Right renal pelvis (tissue), 4 donors: ENCODE measurements at regions not wholly inside any gene's neighbourhood (a gene's known extent, or its start where the extent isn't known, plus 50 kb on each side); places are given as distances from the start of the nearest gene placed in this dataset.

Source experiments
- DNase-seq, 4 donors: peaks; one replicate each; pipeline ENCODE4 v3.0.0-alpha.2; 2013; ENCODE audit warnings: low read depth in 4 of 4, low spot score in 3 of 4, missing footprints in 1 of 4

DNA sequence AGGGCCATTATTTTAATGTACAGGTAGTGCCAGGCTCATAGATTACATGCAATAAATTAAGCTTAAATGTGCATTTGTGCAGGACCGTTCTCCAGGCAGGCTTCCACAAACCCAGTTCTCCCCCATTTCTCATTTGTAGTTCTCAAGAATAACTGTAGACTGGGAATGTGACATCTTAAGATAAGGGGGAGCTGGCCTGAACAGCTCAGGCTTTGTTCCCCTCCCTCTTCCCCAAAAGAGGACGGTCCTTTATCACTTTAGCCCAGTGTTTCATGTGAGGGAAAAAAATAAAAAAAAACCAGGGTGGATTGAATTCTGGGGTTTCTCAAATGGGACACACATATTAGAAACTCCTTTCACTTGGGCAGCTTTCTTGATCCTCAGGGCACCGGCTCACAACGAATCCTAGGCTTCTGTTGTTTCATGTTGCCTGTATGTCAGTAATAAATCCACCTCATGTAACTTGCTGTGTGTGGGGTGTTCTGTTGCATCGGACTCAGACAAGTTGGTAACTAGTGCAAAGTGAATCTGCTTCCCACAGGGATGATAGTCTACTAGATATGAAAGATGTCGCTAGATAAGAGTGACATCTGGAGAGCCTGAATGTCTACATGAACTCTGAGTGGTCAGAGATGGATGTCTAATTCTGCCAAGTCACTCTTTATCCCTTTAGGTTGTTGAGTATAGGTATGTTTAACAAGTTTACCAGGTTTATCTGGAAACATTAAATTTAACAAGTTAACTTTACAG is 2030.6 kb upstream of the NUDT12 start:
- DNase-seq = no peak

DNA sequence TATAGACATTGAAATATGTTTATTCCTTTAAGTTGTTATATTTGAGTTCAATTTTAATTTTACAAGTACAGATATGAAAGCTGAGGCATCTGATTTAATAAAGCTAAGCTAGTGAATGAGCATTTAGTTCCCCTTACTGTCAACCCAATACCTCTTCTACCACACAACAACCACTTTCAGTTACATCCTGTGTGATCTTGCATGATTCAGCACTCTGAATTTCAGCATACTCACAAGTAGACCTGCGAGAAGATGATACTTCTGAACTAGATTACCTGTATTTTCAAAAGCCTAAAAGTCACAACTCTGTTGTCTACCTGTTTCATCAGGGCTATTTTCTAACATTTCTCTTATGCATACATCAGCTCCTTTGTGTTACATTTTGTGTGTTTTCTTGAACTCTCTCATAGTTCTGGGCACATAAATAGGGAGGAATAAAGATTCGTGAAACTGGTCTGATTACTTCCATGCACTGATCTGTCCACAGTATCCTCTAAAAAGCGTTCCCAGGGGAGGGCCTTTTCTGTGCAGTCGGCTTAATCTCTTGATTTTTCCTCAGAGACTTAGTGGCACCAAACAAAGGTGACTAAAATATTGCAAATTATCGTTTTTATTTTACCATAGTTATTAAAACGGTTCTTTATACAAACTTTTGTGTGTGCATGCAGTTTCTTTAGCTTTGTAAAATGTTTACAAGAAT is 2025.5 kb upstream of the NUDT12 start:
- DNase-seq = no peak

GRCh38 chr5:105581988-105582690 is 2019.5 kb upstream of the NUDT12 start:
- no peak for DNase-seq

DNA sequence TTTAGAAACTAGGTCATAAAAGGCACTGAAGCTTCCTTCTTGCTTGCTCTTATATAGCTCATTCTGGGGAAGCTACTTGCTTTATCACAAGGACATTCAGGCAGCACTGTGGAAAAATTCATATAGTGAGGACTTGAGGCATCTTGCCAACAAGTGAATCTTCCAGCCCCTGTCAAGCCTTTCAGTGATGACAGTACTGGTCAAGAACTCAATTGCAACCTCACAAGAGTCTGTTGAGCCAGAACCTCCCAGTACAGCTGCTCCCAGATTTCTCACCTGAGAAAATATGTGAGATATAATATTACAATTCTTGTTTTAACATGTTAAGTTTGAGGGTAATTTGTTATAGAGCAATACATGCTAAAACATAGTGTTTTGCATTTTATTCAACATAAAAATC is 2011.0 kb upstream of the NUDT12 start:
- no peak for DNase-seq

GRCh38 chr5:105565531-105565930 is 2002.9 kb upstream of the NUDT12 start:
- no peak for DNase-seq

DNA sequence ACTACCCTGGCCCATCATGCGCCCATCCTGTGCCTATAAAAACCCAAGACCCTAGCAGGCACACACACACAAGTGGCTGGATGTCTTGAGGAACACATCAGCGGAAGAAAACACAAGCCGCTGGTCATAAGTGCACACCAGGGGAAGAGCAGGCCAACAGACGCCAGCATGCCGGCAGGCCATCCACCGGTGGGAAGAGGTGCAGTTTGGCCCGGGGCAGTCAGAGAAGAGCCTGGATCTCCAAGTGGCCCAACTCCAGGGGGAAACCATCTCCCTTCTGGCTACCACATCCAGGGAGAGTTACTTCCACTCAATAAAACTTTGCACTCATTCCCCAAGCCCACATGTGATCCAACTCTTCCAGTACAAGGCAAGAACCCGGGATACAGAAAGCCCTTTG is 2001.3 kb upstream of the NUDT12 start:
- no peak for DNase-seq

DNA sequence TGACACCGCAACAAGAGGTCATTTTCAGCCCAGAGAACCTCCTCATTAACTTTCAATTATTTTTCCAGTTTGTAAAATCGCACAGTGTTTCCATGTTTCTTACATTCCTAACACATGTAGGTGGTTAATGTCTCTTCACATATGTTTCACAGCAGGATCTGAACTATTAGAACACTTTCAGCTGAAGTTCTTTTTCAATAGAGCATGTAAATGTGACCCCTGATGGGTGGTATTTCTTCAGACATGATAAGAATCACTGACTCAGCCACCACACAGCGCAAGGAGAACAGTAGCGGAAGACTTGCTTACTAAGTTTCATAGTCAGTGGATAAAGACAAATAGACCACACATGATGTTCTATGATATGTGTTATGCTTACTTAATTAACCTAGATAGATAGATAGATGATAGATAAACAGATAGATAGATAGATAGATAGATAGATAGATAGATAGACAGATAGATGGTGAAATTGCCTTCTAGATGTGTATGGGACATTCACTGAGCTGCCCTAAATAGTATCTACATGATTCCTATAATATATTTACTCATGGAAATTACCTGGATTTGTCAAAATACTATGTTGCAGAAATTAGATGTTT is 1992.1 kb upstream of the NUDT12 start:
- no peak for DNase-seq

DNA sequence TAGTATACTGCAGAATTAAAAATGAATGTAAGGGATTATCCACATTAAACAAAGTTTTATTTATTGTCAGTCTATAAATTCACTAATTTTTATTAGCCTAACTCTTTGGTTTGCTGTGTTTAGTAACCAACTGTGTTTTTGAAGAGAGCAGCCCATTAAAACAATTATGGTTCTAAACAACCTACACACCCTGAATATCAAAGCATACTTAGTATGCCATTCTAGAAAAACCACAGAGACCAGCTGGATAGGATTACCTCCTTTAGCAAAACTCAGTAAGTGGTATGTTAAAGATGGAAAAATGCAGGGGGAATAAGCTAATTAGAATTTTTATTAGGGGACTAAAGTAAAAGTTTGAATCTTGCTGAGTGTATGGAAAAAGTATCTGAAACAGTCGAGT is 1981.7 kb upstream of the NUDT12 start:
- DNase-seq = no peak

DNA sequence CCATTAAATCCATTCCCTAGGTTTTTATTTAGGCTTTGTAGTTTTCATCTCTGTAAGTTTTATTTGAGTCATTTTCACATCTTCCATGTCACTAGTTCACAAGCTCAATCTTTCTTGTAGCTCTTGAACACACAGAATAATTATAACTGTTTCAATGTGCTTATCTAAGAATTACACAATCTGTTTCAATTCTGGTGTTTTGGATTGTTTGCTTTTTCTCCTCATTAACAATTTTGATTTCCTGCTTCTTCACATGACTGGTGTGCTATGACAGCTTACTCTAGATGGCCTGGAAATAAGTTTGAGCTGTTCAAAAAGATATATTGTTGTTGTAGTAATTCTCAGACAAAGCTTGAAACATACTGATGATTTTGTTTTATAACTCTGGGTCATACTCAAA is 1974.1 kb upstream of the NUDT12 start:
- DNase-seq = no peak

DNA sequence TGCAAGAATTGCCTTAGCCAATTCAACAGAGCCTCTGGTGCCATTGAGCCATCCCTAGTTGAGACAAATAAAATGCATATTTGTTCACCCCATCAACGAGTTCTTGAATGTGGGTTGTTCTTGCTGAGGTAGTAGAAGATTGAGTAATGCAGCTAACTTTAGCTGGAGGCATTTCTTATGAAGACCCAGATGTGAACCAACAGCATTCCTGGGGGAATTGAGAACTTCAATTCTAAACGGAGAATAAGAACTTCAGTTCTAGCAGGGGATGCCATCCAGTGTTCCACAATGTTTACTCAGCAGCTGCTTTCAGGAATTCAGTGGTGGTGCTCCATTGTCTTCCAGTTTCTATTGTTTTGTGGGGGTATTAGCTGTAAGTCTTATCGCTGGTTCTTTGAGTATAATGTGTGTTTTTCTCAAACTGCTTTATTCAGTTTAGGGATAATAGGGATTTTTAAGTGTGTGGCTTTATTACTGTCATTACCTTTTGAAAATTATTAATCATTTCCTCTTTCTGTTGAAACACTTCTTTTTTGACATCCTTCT is 1968.2 kb upstream of the NUDT12 start:
- DNase-seq = no peak

DNA sequence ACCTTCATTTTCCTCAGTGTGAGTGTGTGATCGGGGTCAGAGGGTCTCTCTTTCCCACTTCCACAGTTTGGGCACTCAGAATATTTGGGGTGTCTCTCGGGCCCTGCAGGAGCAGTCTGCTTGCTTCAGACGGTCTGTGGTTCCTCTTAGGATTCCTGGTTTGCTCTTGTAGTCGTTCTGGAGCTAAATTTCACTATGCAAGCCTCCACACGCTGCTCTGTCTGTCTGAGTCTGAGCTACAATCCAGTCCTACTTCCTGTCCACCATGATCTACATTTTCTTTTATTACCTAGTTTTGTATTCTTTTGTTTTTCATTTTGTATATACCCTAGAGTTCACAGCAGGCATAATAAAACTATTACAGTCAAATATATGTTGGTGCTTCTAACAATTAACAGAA is 1967.3 kb upstream of the NUDT12 start:
- no peak for DNase-seq

DNA sequence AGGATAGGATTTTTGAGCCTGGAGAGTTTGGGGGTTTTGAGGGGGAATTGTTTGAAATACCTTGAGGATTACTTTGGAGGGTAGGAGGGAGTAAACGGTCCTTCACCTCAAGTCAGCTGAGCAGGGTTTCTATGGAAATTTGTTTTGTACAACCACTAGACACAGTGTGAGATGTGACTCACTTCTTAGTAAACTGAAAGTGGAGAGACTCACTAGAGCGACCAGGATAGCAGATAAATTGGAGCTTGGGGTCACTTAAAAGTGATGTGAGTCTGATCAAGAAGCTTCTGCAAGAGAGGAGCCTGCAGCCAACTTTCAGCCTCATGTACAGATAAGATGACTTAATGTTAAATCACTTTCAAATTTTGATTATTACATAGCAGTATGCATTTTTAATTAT is 1945.9 kb upstream of the NUDT12 start:
- DNase-seq = no peak

- no peak for DNase-seq
These were observed 1944.2 kb upstream of the NUDT12 start for GRCh38 chr5:105506692-105507277.

GRCh38 chr5:105503950-105504349 is 1941.4 kb upstream of the NUDT12 start:
- no peak for DNase-seq

GRCh38 chr5:105501315-105501714 is 1938.7 kb upstream of the NUDT12 start:
- no peak for DNase-seq

DNA sequence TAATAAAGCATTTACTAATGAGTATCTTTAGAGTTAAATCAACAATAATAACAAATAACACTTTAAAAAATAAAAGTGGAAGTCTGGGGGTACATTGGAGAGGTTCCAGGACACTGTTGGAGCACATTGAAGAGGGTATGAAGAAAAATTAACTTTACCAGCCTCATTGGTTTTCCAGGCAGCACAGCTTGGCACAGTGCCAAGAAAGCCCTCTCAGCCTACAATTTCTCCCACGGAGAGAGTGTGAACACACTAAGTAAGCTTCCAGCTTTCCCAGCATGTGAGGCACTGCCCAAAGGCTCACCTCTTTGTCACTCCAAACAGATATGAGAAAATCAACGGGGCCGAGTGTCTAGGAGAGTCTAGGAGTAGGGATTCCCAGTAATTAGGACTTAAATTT is 1912.8 kb upstream of the NUDT12 start:
- DNase-seq = no peak

- DNase-seq = no peak
These were observed 1899.8 kb upstream of the NUDT12 start for GRCh38 chr5:105462377-105462776.

DNA sequence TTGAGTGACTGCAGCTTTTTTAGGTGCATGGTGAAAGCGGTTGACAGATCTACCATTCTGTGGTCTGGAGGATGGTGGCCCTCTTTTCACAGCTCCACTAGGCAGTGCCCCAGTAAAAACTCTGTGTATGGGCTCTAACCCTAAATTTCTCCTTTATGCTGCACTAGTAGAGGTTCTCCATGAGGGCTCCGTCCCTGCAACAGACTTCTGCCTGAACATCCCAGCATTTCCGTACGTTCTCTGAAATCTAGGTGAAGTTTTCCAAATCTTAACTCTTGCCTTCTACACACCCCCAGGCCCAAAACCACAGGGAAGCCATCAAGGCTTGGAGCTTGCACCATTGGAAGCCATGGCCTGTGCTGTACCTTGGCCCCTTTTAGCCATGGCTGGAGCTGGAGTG is 1898.1 kb upstream of the NUDT12 start:
- DNase-seq = no peak

- DNase-seq = no peak
These were observed 1890.7 kb upstream of the NUDT12 start for GRCh38 chr5:105453216-105453807.

- no peak for DNase-seq
These were observed 1885.7 kb upstream of the NUDT12 start for GRCh38 chr5:105448271-105448670.
